EL (cell line): ENCODE measurements at regions not wholly inside any gene's neighbourhood (a gene's known extent, or its start where the extent isn't known, plus 50 kb on each side); places are given as distances from the start of the nearest gene placed in this dataset.
A peak's percentile ranks its signal among the peaks of the same experiment; 100 is the strongest.

Experiments used
- DNase-seq: peaks from one replicate; pipeline ENCODE4 v3.0.0-alpha.2; 2016

GRCh38 chr4:100841911-100842310 is 324.1 kb upstream of the EMCN start:
- no peak for DNase-seq

GRCh38 chr4:100839712-100840111 is 321.9 kb upstream of the EMCN start:
- DNase-seq: no peak

- no peak for DNase-seq
These were observed 320.5 kb upstream of the EMCN start for GRCh38 chr4:100838286-100838685.

- DNase-seq: no peak
These were observed 319.1 kb upstream of the EMCN start for GRCh38 chr4:100836929-100837328.

- peak; percentile 4 for DNase-seq
These were observed 316.8 kb upstream of the EMCN start for GRCh38 chr4:100834616-100835015.

GRCh38 chr4:100833906-100834305 is 316.1 kb upstream of the EMCN start:
- no peak for DNase-seq

GRCh38 chr4:100828986-100829685 is 311.3 kb upstream of the EMCN start:
- DNase-seq: peak; percentile 15

GRCh38 chr4:100828364-100828763 is 310.5 kb upstream of the EMCN start:
- no peak for DNase-seq

GRCh38 chr4:100827756-100828155 is 309.9 kb upstream of the EMCN start:
- DNase-seq: no peak

- no peak for DNase-seq
These were observed 309.2 kb upstream of the EMCN start for GRCh38 chr4:100826808-100827548.

GRCh38 chr4:100826067-100826466 is 308.2 kb upstream of the EMCN start:
- DNase-seq: no peak

- no peak for DNase-seq
These were observed 306.1 kb upstream of the EMCN start for GRCh38 chr4:100823993-100824323.

- DNase-seq: peak; percentile 50
These were observed 305.5 kb upstream of the EMCN start for GRCh38 chr4:100823066-100823992.

- no peak for DNase-seq
These were observed 302.4 kb upstream of the EMCN start for GRCh38 chr4:100820249-100820648.

GRCh38 chr4:100819505-100819904 is 301.7 kb upstream of the EMCN start:
- no peak for DNase-seq

GRCh38 chr4:100816436-100817045 is 298.7 kb upstream of the EMCN start:
- DNase-seq: no peak

GRCh38 chr4:100811046-100811445 is 293.2 kb upstream of the EMCN start:
- DNase-seq: no peak

- DNase-seq: no peak
These were observed 291.7 kb upstream of the EMCN start for GRCh38 chr4:100809506-100809905.

- no peak for DNase-seq
These were observed 289.2 kb upstream of the EMCN start for GRCh38 chr4:100806988-100807387.

GRCh38 chr4:100805538-100805937 is 287.7 kb upstream of the EMCN start:
- no peak for DNase-seq

- no peak for DNase-seq
These were observed 286.9 kb upstream of the EMCN start for GRCh38 chr4:100804576-100805360.

- DNase-seq: no peak
These were observed 285.9 kb upstream of the EMCN start for GRCh38 chr4:100803751-100804150.
